ENCODE measurements at regions not wholly inside any gene's neighbourhood (a gene's known extent, or its start where the extent isn't known, plus 50 kb on each side); places are given as distances from the start of the nearest gene placed in this dataset.

- DNase-seq (ENCODE audit: low spot score) (no peak), ATAC-seq (ENCODE audit: insufficient number of reproducible peaks, low FRiP score, low read depth) (no peak)
- Histone ChIP-seq H3K36me3 (no peaks in the 10 kb centered on the region), H3K9me3 (no peaks in the 10 kb centered on the region), H3K27ac (no peak overlapping the region), H3K4me3 (no peak overlapping the region), H3K4me1 (ENCODE audit: control insufficient read depth in 1 of 2, low read depth in 2 of 2) (no peaks in the 10 kb centered on the region), H3K27me3 (replicated peaks; ENCODE audit: insufficient read depth) (no peaks in the 10 kb centered on the region)
- no peak for TF ChIP-seq CTCF (IDR thresholded peaks at IDR 0.05)
These were observed 1115.0 kb downstream of the VRK1 start for GRCh38 chr14:97912217-97912616.

DNA sequence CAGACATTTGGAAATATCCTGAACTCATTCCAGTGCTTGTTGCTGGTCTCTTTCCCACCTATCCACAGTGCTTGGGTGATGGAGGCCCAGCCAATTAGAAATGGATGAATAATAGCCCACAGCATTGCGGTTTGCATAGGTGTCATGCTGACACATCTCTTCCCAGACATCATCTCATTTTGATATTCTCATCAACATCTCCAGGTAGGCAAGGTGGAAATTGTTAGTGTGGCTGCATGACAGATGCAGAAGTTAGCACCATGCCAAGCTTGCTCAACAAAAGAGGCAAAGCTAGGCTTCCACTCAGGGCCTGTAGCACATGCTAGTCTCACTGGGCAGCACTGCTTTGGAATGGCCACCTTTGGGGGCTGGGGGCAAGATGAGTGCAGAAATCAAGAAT, 1118.9 kb downstream of the VRK1 start:
- ATAC-seq (ENCODE audit: insufficient number of reproducible peaks, low FRiP score, low read depth) (no peak), DNase-seq (ENCODE audit: low spot score) (no peak)
- H3K36me3 ChIP-seq = no peaks in the 10 kb centered on the region
- H3K4me1 ChIP-seq (ENCODE audit: control insufficient read depth in 1 of 2, low read depth in 2 of 2) = no peaks in the 10 kb centered on the region
- no peak overlapping the region for H3K4me3 ChIP-seq
- H3K27ac ChIP-seq = no peak overlapping the region
- TF ChIP-seq CTCF (IDR thresholded peaks at IDR 0.05) = no peak
- no peaks in the 10 kb centered on the region for H3K9me3 ChIP-seq
- H3K27me3 ChIP-seq (replicated peaks; ENCODE audit: insufficient read depth) = no peaks in the 10 kb centered on the region

GRCh38 chr14:97916669-97917568, 1119.7 kb downstream of the VRK1 start:
- TF ChIP-seq CTCF (IDR thresholded peaks at IDR 0.05) = no peak
- Histone ChIP-seq H3K27me3 (replicated peaks; ENCODE audit: insufficient read depth) (no peaks in the 10 kb centered on the region), H3K27ac (no peak overlapping the region), H3K4me3 (no peak overlapping the region), H3K36me3 (no peaks in the 10 kb centered on the region), H3K9me3 (no peaks in the 10 kb centered on the region), H3K4me1 (ENCODE audit: control insufficient read depth in 1 of 2, low read depth in 2 of 2) (no peaks in the 10 kb centered on the region)
- no peak for ATAC-seq (ENCODE audit: insufficient number of reproducible peaks, low FRiP score, low read depth)
- DNase-seq (ENCODE audit: low spot score) = no peak

DNA sequence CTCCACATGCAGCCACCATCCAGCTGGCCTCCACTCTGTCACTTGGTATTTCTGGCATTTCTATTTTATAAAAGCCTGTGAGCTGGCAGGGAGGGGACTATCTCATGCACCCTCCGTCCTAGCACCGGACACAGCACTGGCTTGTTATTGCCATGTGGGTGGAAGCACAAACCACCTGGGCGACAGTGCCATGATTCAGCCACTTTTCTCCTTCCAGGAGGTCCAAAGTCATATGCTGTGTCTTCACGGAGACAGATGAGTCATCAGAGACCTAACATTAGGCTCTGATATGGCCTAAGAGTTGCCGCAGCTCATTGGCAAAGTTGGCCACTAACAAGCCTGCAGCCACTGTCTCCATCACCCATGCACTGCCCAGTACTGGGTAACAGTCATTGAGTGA, 1123.0 kb downstream of the VRK1 start:
- Histone ChIP-seq H3K27me3 (replicated peaks; ENCODE audit: insufficient read depth) (no peaks in the 10 kb centered on the region), H3K9me3 (no peaks in the 10 kb centered on the region), H3K36me3 (no peaks in the 10 kb centered on the region), H3K4me1 (ENCODE audit: control insufficient read depth in 1 of 2, low read depth in 2 of 2) (no peaks in the 10 kb centered on the region), H3K4me3 (no peak overlapping the region), H3K27ac (no peak overlapping the region)
- ATAC-seq (ENCODE audit: insufficient number of reproducible peaks, low FRiP score, low read depth) (no peak), DNase-seq (ENCODE audit: low spot score) (no peak)
- no peak for TF ChIP-seq CTCF (IDR thresholded peaks at IDR 0.05)

GRCh38 chr14:97921296-97921695, 1124.1 kb downstream of the VRK1 start:
- no peak for TF ChIP-seq CTCF (IDR thresholded peaks at IDR 0.05)
- no peaks in the 10 kb centered on the region for H3K9me3 ChIP-seq
- DNase-seq (ENCODE audit: low spot score) = no peak
- ATAC-seq (ENCODE audit: insufficient number of reproducible peaks, low FRiP score, low read depth) = no peak
- H3K4me1 ChIP-seq (ENCODE audit: control insufficient read depth in 1 of 2, low read depth in 2 of 2) = no peaks in the 10 kb centered on the region
- no peaks in the 10 kb centered on the region for H3K36me3 ChIP-seq
- H3K27me3 ChIP-seq (replicated peaks; ENCODE audit: insufficient read depth) = no peaks in the 10 kb centered on the region
- H3K4me3 ChIP-seq = no peak overlapping the region
- H3K27ac ChIP-seq = no peak overlapping the region
